ENCODE measurements at regions not wholly inside any gene's neighbourhood (a gene's known extent, or its start where the extent isn't known, plus 50 kb on each side); places are given as distances from the start of the nearest gene placed in this dataset.

- Histone ChIP-seq H3K4me3 (no peak overlapping the region), H3K4me1 (ENCODE audit: control insufficient read depth in 5 of 5, insufficient read depth in 5 of 5, low read length in 5 of 5) (no peaks in the 10 kb centered on the region), H3K27me3 (ENCODE audit: control insufficient read depth in 3 of 3, insufficient read depth in 3 of 3, low read length in 2 of 3) (no peaks in the 10 kb centered on the region), H3K27ac (ENCODE audit: low read depth in 1 of 2, low read length in 1 of 2) (no peak overlapping the region), H3K36me3 (ENCODE audit: control insufficient read depth in 4 of 4, insufficient read depth in 4 of 4, low read length in 4 of 4) (no peaks in the 10 kb centered on the region), H3K9ac (ENCODE audit: insufficient read depth in 1 of 2, low read length in 2 of 2) (no peak overlapping the region), H3K9me3 (ENCODE audit: control insufficient read depth in 4 of 4, insufficient read depth in 3 of 4, low read length in 3 of 4) (peaks cover 0 to 5% (median 2%) of the 10 kb centered on the region in 4 donors)
- TF ChIP-seq, protein P1, sequence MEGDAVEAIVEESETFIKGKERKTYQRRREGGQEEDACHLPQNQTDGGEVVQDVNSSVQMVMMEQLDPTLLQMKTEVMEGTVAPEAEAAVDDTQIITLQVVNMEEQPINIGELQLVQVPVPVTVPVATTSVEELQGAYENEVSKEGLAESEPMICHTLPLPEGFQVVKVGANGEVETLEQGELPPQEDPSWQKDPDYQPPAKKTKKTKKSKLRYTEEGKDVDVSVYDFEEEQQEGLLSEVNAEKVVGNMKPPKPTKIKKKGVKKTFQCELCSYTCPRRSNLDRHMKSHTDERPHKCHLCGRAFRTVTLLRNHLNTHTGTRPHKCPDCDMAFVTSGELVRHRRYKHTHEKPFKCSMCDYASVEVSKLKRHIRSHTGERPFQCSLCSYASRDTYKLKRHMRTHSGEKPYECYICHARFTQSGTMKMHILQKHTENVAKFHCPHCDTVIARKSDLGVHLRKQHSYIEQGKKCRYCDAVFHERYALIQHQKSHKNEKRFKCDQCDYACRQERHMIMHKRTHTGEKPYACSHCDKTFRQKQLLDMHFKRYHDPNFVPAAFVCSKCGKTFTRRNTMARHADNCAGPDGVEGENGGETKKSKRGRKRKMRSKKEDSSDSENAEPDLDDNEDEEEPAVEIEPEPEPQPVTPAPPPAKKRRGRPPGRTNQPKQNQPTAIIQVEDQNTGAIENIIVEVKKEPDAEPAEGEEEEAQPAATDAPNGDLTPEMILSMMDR (IDR thresholded peaks at IDR 0.05; ENCODE audit: control extremely low read depth, extremely low read depth) = no peak
- WGBS, 2 donors = 65 to 77% methylated on average over 4 of the region's 4 CpGs
- no peak for ATAC-seq (ENCODE audit: insufficient read depth, low FRiP score)
- DNase-seq = no peak
Observed at GRCh38 chr9:26537211-26537610, 355.4 kb downstream of the CAAP1 start.

GRCh38 chr9:26535151-26535550 is 357.5 kb downstream of the CAAP1 start:
- Histone ChIP-seq H3K36me3 (ENCODE audit: control insufficient read depth in 4 of 4, insufficient read depth in 4 of 4, low read length in 4 of 4) (no peaks in the 10 kb centered on the region), H3K9me3 (ENCODE audit: control insufficient read depth in 4 of 4, insufficient read depth in 3 of 4, low read length in 3 of 4) (peaks cover 0 to 2% (median under 1%) of the 10 kb centered on the region in 4 donors), H3K27ac (ENCODE audit: low read depth in 1 of 2, low read length in 1 of 2) (no peak overlapping the region), H3K4me3 (no peak overlapping the region), H3K27me3 (ENCODE audit: control insufficient read depth in 3 of 3, insufficient read depth in 3 of 3, low read length in 2 of 3) (no peaks in the 10 kb centered on the region), H3K9ac (ENCODE audit: insufficient read depth in 1 of 2, low read length in 2 of 2) (no peak overlapping the region), H3K4me1 (ENCODE audit: control insufficient read depth in 5 of 5, insufficient read depth in 5 of 5, low read length in 5 of 5) (no peaks in the 10 kb centered on the region)
- no peak for DNase-seq
- WGBS, 2 donors = 52 to 79% methylated on average over 1 of the region's 1 CpG
- TF ChIP-seq, protein P1 (IDR thresholded peaks at IDR 0.05; ENCODE audit: control extremely low read depth, extremely low read depth) = no peak
- no peak for ATAC-seq (ENCODE audit: insufficient read depth, low FRiP score)

- Histone ChIP-seq H3K9me3 (ENCODE audit: control insufficient read depth in 4 of 4, insufficient read depth in 3 of 4, low read length in 3 of 4) (peaks cover 0 to 2% (median 0%) of the 10 kb centered on the region in 4 donors), H3K27ac (ENCODE audit: low read depth in 1 of 2, low read length in 1 of 2) (no peak overlapping the region), H3K4me1 (ENCODE audit: control insufficient read depth in 5 of 5, insufficient read depth in 5 of 5, low read length in 5 of 5) (peaks cover 0 to under 1% (median 0%) of the 10 kb centered on the region in 5 donors), H3K27me3 (ENCODE audit: control insufficient read depth in 3 of 3, insufficient read depth in 3 of 3, low read length in 2 of 3) (no peaks in the 10 kb centered on the region), H3K4me3 (no peak overlapping the region), H3K9ac (ENCODE audit: insufficient read depth in 1 of 2, low read length in 2 of 2) (no peak overlapping the region), H3K36me3 (ENCODE audit: control insufficient read depth in 4 of 4, insufficient read depth in 4 of 4, low read length in 4 of 4) (no peaks in the 10 kb centered on the region)
- TF ChIP-seq, protein P1 (IDR thresholded peaks at IDR 0.05; ENCODE audit: control extremely low read depth, extremely low read depth) = no peak
- no peak for DNase-seq
- no peak for ATAC-seq (ENCODE audit: insufficient read depth, low FRiP score)
- 89 to 94% methylated on average over 2 of the region's 2 CpGs for WGBS, 2 donors
Observed at GRCh38 chr9:26530841-26531240, 361.8 kb downstream of the CAAP1 start.

DNA sequence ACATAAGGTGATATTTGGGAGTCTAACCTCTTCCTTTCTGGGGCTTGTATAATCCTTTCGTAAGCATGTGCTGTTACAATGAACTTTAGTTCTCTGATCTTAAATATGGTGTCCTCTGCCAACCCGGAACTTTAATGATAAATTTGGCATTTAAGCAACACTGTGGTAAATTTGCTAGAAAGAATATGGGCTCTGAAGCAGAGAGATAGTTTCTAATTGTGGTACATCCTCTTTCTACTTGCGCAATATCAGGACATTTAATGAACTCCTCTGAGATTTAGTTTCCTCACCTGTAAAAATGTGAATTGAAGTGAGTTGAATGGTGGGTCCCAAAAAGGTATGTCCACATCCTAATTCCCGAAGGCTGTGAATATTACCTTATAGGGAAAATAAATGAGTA is 364.7 kb downstream of the CAAP1 start:
- Histone ChIP-seq H3K4me3 (no peak overlapping the region), H3K9ac (ENCODE audit: insufficient read depth in 1 of 2, low read length in 2 of 2) (no peak overlapping the region), H3K36me3 (ENCODE audit: control insufficient read depth in 4 of 4, insufficient read depth in 4 of 4, low read length in 4 of 4) (no peaks in the 10 kb centered on the region), H3K27me3 (ENCODE audit: control insufficient read depth in 3 of 3, insufficient read depth in 3 of 3, low read length in 2 of 3) (no peaks in the 10 kb centered on the region), H3K9me3 (ENCODE audit: control insufficient read depth in 4 of 4, insufficient read depth in 3 of 4, low read length in 3 of 4) (peaks cover 0 to 2% (median 0%) of the 10 kb centered on the region in 4 donors), H3K27ac (ENCODE audit: low read depth in 1 of 2, low read length in 1 of 2) (no peak overlapping the region), H3K4me1 (ENCODE audit: control insufficient read depth in 5 of 5, insufficient read depth in 5 of 5, low read length in 5 of 5) (peaks cover 0 to 29% (median 0%) of the 10 kb centered on the region in 5 donors)
- TF ChIP-seq, protein P1 (IDR thresholded peaks at IDR 0.05; ENCODE audit: control extremely low read depth, extremely low read depth) = no peak
- ATAC-seq (ENCODE audit: insufficient read depth, low FRiP score) = no peak
- DNase-seq = no peak
- 89 to 92% methylated on average over 4 of the region's 4 CpGs for WGBS, 2 donors

Data from lung (tissue), 11 donors.